IMR-90 (cell line): ENCODE measurements at regions not wholly inside any gene's neighbourhood (a gene's known extent, or its start where the extent isn't known, plus 50 kb on each side); places are given as distances from the start of the nearest gene placed in this dataset.

Source experiments
- ATAC-seq: fragments of 200-7000 bp; cut with Tn5 transposase; 2 replicates; pipeline ENCODE4 v1.9.1; 2020; ENCODE audit warnings: low read depth, mild to moderate bottlenecking, moderate library complexity
- BruUV-seq: library from RNA; stranded (reverse); fragments of 400-500 nt; replicated peaks from 2 replicates; lab custom pipeline; 2021; lab: Mats Ljungman, UMichigan
- CTCF ChIA-PET: fragments of 300-600 bp; formaldehyde crosslinking; extraction: SDS; loops from one replicate; lab custom pipeline; 2021; ENCODE audit warnings: antibody characterized with exemption; lab: Yijun Ruan, JAX
- POLR2A ChIA-PET: fragments of 300-600 bp; sonication (Branson Sonifier 250); formaldehyde crosslinking; loops from one replicate; lab custom pipeline; 2022; ENCODE audit warnings: antibody characterized with exemption; ENCODE audit not compliant: unreplicated experiment; lab: Charles Lee
- DNase-seq: peaks from one replicate; pipeline ENCODE4 v3.0.0; 2013
- H2AFZ ChIP-seq: replicated peaks from 2 replicates; pipeline ENCODE3; 2013; ENCODE audit warnings: low read length, mild to moderate bottlenecking; ENCODE audit not compliant: poor library complexity
- H2AK5ac ChIP-seq: 2 replicates; pipeline ENCODE4 v1.6.1; 2013; ENCODE audit warnings: low read depth, low read length, inconsistent platforms
- H2AK9ac ChIP-seq: replicated peaks from 2 replicates; pipeline ENCODE3; 2013; ENCODE audit warnings: mild to moderate bottlenecking, low read depth, low read length, moderate library complexity; ENCODE audit not compliant: poor library complexity
- H2BK120ac ChIP-seq: 2 replicates; pipeline ENCODE4 v1.6.1; 2013; ENCODE audit warnings: low read depth, low read length, inconsistent platforms
- H2BK15ac ChIP-seq: 3 replicates; pipeline ENCODE4 v1.6.1; 2013; ENCODE audit warnings: low read depth, low read length, inconsistent platforms
- H2BK20ac ChIP-seq: 2 replicates; pipeline ENCODE4 v1.6.1; 2013; ENCODE audit warnings: low read depth, mild to moderate bottlenecking, inconsistent platforms, low read length, moderate library complexity
- H2BK5ac ChIP-seq: 2 replicates; pipeline ENCODE4 v1.6.1; 2013; ENCODE audit warnings: mild to moderate bottlenecking, low read depth, low read length, inconsistent platforms; ENCODE audit not compliant: poor library complexity, severe bottlenecking
- H3K14ac ChIP-seq: replicated peaks from 2 replicates; pipeline ENCODE4 v1.6.1; 2013; ENCODE audit warnings: low read depth, low read length, inconsistent platforms
- H3K18ac ChIP-seq: 2 replicates; pipeline ENCODE4 v1.6.1; 2013; ENCODE audit warnings: low read depth, low read length, control low read depth
- H3K23ac ChIP-seq: 2 replicates; pipeline ENCODE4 v1.6.1; 2013; ENCODE audit warnings: low read depth, low read length, inconsistent platforms
- H3K27ac ChIP-seq: 2 replicates; pipeline ENCODE4 v1.5.1; 2013; ENCODE audit warnings: mild to moderate bottlenecking, control low read depth, low read length; ENCODE audit not compliant: insufficient read depth
- H3K27me3 ChIP-seq: 2 replicates; pipeline ENCODE4 v1.6.1; 2013; ENCODE audit warnings: low read length; ENCODE audit not compliant: control insufficient read depth, insufficient read depth
- H3K36me3 ChIP-seq: 2 replicates; pipeline ENCODE4 v1.6.1; 2013; ENCODE audit warnings: low read length, mixed read lengths; ENCODE audit not compliant: control insufficient read depth, insufficient read depth
- H3K4ac ChIP-seq: 2 replicates; pipeline ENCODE4 v1.6.1; 2013; ENCODE audit warnings: low read depth, low read length, inconsistent platforms
- H3K4me1 ChIP-seq: 2 replicates; pipeline ENCODE4 v1.6.1; 2013; ENCODE audit warnings: low read length, mixed read lengths; ENCODE audit not compliant: control insufficient read depth, insufficient read depth
- H3K4me2 ChIP-seq: 2 replicates; pipeline ENCODE4 v1.6.1; 2013; ENCODE audit warnings: low read depth, mild to moderate bottlenecking, control low read depth, low read length, moderate library complexity
- H3K4me3 ChIP-seq: 2 replicates; pipeline ENCODE4 v1.5.1; 2013; ENCODE audit warnings: low read depth, mild to moderate bottlenecking, control low read depth, low read length, moderate library complexity; ENCODE audit not compliant: insufficient read depth
- H3K56ac ChIP-seq: 2 replicates; pipeline ENCODE4 v1.6.1; 2013; ENCODE audit warnings: low read length, inconsistent platforms; ENCODE audit not compliant: insufficient read depth; ENCODE audit errors: extremely low read depth
- H3K79me1 ChIP-seq, 2 experiments: 2 replicates each; pipeline ENCODE4 v1.6.1; 2013; ENCODE audit warnings: low read length in 2 of 2, inconsistent platforms in 1 of 2, low read depth in 1 of 2
- H3K9ac ChIP-seq: 2 replicates; pipeline ENCODE4 v1.6.1; 2013; ENCODE audit warnings: low read depth, low read length, control low read depth
- H3K9me1 ChIP-seq: 2 replicates; pipeline ENCODE4 v1.6.1; 2013; ENCODE audit warnings: low read length, inconsistent platforms; ENCODE audit not compliant: insufficient read depth
- H3K9me3 ChIP-seq: 2 replicates; pipeline ENCODE4 v1.6.1; 2013; ENCODE audit warnings: low read length; ENCODE audit not compliant: control insufficient read depth, insufficient read depth
- H4K20me1 ChIP-seq: 2 replicates; pipeline ENCODE4 v1.6.1; 2013; ENCODE audit warnings: low read length, inconsistent platforms; ENCODE audit not compliant: insufficient read depth
- H4K5ac ChIP-seq: 2 replicates; pipeline ENCODE4 v1.6.1; 2013; ENCODE audit warnings: mild to moderate bottlenecking, low read depth, low read length, control low read depth
- H4K8ac ChIP-seq, 2 experiments: 2 replicates each; pipeline ENCODE4 v1.6.1; 2013; ENCODE audit warnings: low read depth in 2 of 2, low read length in 2 of 2, control low read depth in 1 of 2, inconsistent platforms in 1 of 2
- H4K91ac ChIP-seq: 2 replicates; pipeline ENCODE4 v1.6.1; 2013; ENCODE audit warnings: low read depth, low read length, inconsistent platforms; ENCODE audit not compliant: insufficient read depth
- CEBPB ChIP-seq: IDR thresholded peaks from 2 replicates; pipeline ENCODE4 v1.6.1; 2012; ENCODE audit warnings: low read depth, low read length, improper control_type of control experiment
- MAFK ChIP-seq: IDR thresholded peaks from 2 replicates; pipeline ENCODE4 v1.6.1; 2012; ENCODE audit warnings: low read depth, low read length, improper control_type of control experiment
- NFE2L2 ChIP-seq: fragments of 150-350 bp; IDR thresholded peaks from 2 replicates; pipeline ENCODE4 v1.6.1; 2016; ENCODE audit warnings: low read depth, mild to moderate bottlenecking, low read length
- RAD21 ChIP-seq: IDR thresholded peaks from 2 replicates; pipeline ENCODE4 v1.6.1; 2012; ENCODE audit warnings: low read length, improper control_type of control experiment
- RCOR1 ChIP-seq: IDR thresholded peaks from 2 replicates; pipeline ENCODE4 v1.6.1; 2012; ENCODE audit warnings: mild to moderate bottlenecking, low read length, improper control_type of control experiment; ENCODE audit not compliant: insufficient replicate concordance
- SMC3 ChIP-seq: fragments of 150-350 bp; IDR thresholded peaks from 2 replicates; pipeline ENCODE4 v1.6.1; 2016; ENCODE audit warnings: low read depth, mild to moderate bottlenecking, antibody characterized with exemption, low read length, moderate library complexity
- USF2 ChIP-seq: fragments of 150-350 bp; IDR thresholded peaks from 2 replicates; pipeline ENCODE4 v1.6.1; 2017; ENCODE audit warnings: mild to moderate bottlenecking, antibody characterized with exemption, low read length, low read depth
- dilution Hi-C: fragments of 300-500 bp; cut with HindIII; formaldehyde crosslinking; loops from one replicate; pipeline ENCODE4 v1.14.3; 2018; ENCODE audit warnings: low sequenced_read_pairs; ENCODE audit not compliant: unreplicated experiment
- in situ Hi-C: fragments of 300-500 bp; cut with MboI; formaldehyde crosslinking; loops from 3 replicates; pipeline ENCODE4 v1.14.3; 2019; ENCODE audit warnings: low sequenced_read_pairs, inconsistent platforms, mixed read lengths
- intact Hi-C: fragments of 100-400 bp; cut with micrococcal nuclease; formaldehyde crosslinking; loops from 2 replicates; pipeline ENCODE4 v1.10.0; 2022

- H3K36me3 ChIP-seq: no peaks in the 10 kb centered on the region
- H2BK120ac ChIP-seq: peak overlapping the region; percentile 73
- no peak overlapping the region for H3K56ac ChIP-seq
- peak overlapping the region; percentile 80 for H2BK20ac ChIP-seq
- H3K79me1 ChIP-seq: no peaks in the 10 kb centered on the region
- H3K9ac ChIP-seq: no peak overlapping the region
- ChIA-PET POLR2A (no interaction called here), CTCF (interaction anchor here (0.5 to 1.8 kb wide), 2 partner anchors 15 to 172 kb away, joined by 3 to 5 read pairs; no protein-coding TSS in a partner anchor)
- no peak overlapping the region for H2AK9ac ChIP-seq
- H3K4me2 ChIP-seq: peak overlapping the region; percentile 30
- H4K8ac ChIP-seq: peak overlapping the region; percentile 54 to 70; a peak in 3 of 4 replicates
- peak overlapping the region; percentile 23 for H2AFZ ChIP-seq
- H3K18ac ChIP-seq: peak overlapping the region; percentile 96
- peak overlapping the region; percentile 85 for H2BK5ac ChIP-seq
- BruUV-seq: no TSS peak
- TF ChIP-seq RCOR1: no peak
- no peak for TF ChIP-seq MAFK
- TF ChIP-seq USF2: no peak
- no peak for TF ChIP-seq NFE2L2
- no peak for TF ChIP-seq RAD21
- TF ChIP-seq CEBPB: no peak
- no peak for TF ChIP-seq SMC3
- H3K4ac ChIP-seq: peak overlapping the region; percentile 88
- H3K4me3 ChIP-seq: no peak overlapping the region
- ATAC-seq: no peak
- in situ Hi-C loops (no loop called here), dilution Hi-C loops (no loop called here), intact Hi-C loops (no loop called here)
- peak overlapping the region; percentile 93 for H4K91ac ChIP-seq
- peak overlapping the region; percentile 7 for H3K23ac ChIP-seq
- peak overlapping the region; percentile 66 for H2BK15ac ChIP-seq
- H2AK5ac ChIP-seq: peak overlapping the region; percentile 78
- H3K4me1 ChIP-seq: peaks cover 11% of the 10 kb centered on the region
- H3K14ac ChIP-seq: peak overlapping the region; percentile 90
- H4K20me1 ChIP-seq: no peaks in the 10 kb centered on the region
- H3K9me3 ChIP-seq: no peaks in the 10 kb centered on the region
- peaks cover 14% of the 10 kb centered on the region for H3K9me1 ChIP-seq
- peak overlapping the region; percentile 86 for H4K5ac ChIP-seq
- no peak for DNase-seq
- H3K27me3 ChIP-seq: no peaks in the 10 kb centered on the region
- peak overlapping the region; percentile 90 for H3K27ac ChIP-seq
Observed at GRCh38 chr14:49955024-49955423, 62.1 kb downstream of the ARF6 start.
